ENCODE measurements at regions not wholly inside any gene's neighbourhood (a gene's known extent, or its start where the extent isn't known, plus 50 kb on each side); places are given as distances from the start of the nearest gene placed in this dataset.
"Not testable (repeated sequence)": the region's sequence is repeated elsewhere in the genome, so short reads cannot be mapped to it uniquely, and the experiment has no call there.

DNA sequence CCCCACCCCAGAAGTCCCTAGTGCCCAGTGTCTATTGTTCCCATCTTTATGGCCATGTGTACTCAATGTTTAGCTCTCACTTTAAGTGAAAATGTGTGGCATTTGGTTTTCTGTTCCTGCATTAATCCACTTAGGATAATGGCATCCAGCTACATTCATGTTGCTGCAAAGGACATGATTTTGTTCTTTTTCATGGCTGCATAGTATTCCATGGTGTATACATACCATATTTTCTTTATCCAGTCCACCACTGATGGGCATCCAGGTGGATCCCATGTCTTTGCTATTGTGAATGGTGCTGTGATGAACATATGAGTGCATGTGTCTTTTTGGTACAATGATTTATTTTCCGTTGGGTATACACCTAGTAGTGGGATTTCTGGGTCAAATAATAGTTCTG, 58.2 kb upstream of the ZNF280D start:
- TF ChIP-seq, protein P1, sequence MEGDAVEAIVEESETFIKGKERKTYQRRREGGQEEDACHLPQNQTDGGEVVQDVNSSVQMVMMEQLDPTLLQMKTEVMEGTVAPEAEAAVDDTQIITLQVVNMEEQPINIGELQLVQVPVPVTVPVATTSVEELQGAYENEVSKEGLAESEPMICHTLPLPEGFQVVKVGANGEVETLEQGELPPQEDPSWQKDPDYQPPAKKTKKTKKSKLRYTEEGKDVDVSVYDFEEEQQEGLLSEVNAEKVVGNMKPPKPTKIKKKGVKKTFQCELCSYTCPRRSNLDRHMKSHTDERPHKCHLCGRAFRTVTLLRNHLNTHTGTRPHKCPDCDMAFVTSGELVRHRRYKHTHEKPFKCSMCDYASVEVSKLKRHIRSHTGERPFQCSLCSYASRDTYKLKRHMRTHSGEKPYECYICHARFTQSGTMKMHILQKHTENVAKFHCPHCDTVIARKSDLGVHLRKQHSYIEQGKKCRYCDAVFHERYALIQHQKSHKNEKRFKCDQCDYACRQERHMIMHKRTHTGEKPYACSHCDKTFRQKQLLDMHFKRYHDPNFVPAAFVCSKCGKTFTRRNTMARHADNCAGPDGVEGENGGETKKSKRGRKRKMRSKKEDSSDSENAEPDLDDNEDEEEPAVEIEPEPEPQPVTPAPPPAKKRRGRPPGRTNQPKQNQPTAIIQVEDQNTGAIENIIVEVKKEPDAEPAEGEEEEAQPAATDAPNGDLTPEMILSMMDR (IDR thresholded peaks at IDR 0.05) = not testable (repeated sequence)
- TF ChIP-seq, protein P2, sequence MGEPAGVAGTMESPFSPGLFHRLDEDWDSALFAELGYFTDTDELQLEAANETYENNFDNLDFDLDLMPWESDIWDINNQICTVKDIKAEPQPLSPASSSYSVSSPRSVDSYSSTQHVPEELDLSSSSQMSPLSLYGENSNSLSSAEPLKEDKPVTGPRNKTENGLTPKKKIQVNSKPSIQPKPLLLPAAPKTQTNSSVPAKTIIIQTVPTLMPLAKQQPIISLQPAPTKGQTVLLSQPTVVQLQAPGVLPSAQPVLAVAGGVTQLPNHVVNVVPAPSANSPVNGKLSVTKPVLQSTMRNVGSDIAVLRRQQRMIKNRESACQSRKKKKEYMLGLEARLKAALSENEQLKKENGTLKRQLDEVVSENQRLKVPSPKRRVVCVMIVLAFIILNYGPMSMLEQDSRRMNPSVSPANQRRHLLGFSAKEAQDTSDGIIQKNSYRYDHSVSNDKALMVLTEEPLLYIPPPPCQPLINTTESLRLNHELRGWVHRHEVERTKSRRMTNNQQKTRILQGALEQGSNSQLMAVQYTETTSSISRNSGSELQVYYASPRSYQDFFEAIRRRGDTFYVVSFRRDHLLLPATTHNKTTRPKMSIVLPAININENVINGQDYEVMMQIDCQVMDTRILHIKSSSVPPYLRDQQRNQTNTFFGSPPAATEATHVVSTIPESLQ (CRISPR knock-in tag; IDR thresholded peaks at IDR 0.05) = not testable (repeated sequence)
- TF ChIP-seq, protein P3, sequence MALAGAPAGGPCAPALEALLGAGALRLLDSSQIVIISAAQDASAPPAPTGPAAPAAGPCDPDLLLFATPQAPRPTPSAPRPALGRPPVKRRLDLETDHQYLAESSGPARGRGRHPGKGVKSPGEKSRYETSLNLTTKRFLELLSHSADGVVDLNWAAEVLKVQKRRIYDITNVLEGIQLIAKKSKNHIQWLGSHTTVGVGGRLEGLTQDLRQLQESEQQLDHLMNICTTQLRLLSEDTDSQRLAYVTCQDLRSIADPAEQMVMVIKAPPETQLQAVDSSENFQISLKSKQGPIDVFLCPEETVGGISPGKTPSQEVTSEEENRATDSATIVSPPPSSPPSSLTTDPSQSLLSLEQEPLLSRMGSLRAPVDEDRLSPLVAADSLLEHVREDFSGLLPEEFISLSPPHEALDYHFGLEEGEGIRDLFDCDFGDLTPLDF (CRISPR knock-in tag; IDR thresholded peaks at IDR 0.05) = not testable (repeated sequence)
- TF ChIP-seq, protein P4, sequence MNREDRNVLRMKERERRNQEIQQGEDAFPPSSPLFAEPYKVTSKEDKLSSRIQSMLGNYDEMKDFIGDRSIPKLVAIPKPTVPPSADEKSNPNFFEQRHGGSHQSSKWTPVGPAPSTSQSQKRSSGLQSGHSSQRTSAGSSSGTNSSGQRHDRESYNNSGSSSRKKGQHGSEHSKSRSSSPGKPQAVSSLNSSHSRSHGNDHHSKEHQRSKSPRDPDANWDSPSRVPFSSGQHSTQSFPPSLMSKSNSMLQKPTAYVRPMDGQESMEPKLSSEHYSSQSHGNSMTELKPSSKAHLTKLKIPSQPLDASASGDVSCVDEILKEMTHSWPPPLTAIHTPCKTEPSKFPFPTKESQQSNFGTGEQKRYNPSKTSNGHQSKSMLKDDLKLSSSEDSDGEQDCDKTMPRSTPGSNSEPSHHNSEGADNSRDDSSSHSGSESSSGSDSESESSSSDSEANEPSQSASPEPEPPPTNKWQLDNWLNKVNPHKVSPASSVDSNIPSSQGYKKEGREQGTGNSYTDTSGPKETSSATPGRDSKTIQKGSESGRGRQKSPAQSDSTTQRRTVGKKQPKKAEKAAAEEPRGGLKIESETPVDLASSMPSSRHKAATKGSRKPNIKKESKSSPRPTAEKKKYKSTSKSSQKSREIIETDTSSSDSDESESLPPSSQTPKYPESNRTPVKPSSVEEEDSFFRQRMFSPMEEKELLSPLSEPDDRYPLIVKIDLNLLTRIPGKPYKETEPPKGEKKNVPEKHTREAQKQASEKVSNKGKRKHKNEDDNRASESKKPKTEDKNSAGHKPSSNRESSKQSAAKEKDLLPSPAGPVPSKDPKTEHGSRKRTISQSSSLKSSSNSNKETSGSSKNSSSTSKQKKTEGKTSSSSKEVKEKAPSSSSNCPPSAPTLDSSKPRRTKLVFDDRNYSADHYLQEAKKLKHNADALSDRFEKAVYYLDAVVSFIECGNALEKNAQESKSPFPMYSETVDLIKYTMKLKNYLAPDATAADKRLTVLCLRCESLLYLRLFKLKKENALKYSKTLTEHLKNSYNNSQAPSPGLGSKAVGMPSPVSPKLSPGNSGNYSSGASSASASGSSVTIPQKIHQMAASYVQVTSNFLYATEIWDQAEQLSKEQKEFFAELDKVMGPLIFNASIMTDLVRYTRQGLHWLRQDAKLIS (CRISPR knock-in tag; IDR thresholded peaks at IDR 0.05; ENCODE audit: borderline replicate concordance) = not testable (repeated sequence)
- TF ChIP-seq RELA (CRISPR knock-in tag; IDR thresholded peaks at IDR 0.05; ENCODE audit: borderline replicate concordance); TP53 (CRISPR knock-in tag; IDR thresholded peaks at IDR 0.05); ZNF317 (CRISPR knock-in tag; IDR thresholded peaks at IDR 0.05; ENCODE audit: borderline replicate concordance, low read depth): not testable (repeated sequence)

Data from WTC11 (cell line).